H9 (cell line): ENCODE measurements at regions not wholly inside any gene's neighbourhood (a gene's known extent, or its start where the extent isn't known, plus 50 kb on each side); places are given as distances from the start of the nearest gene placed in this dataset.

Experiments
- DNase-seq: peaks from one replicate; pipeline ENCODE4 v3.0.0-alpha.2; 2017
- H2AFZ ChIP-seq: one replicate; pipeline ENCODE4 v1.6.1; 2013; ENCODE audit warnings: mild to moderate bottlenecking, low read length, control low read depth, moderate library complexity
- H2AK5ac ChIP-seq: 2 replicates; pipeline ENCODE4 v1.6.1; 2013; ENCODE audit warnings: low read length, control low read depth, mixed read lengths; ENCODE audit not compliant: insufficient read length
- H2BK120ac ChIP-seq: one replicate; pipeline ENCODE4 v1.6.1; 2013; ENCODE audit warnings: low read depth, mild to moderate bottlenecking, low read length, control low read depth, inconsistent platforms; ENCODE audit not compliant: poor library complexity, severe bottlenecking
- H2BK12ac ChIP-seq: 2 replicates; pipeline ENCODE4 v1.6.1; 2013; ENCODE audit warnings: low read length, control low read depth, mixed read lengths, low read depth; ENCODE audit not compliant: insufficient read length
- H2BK15ac ChIP-seq: 2 replicates; pipeline ENCODE4 v1.6.1; 2013; ENCODE audit warnings: low read depth, low read length, control low read depth
- H2BK20ac ChIP-seq: one replicate; pipeline ENCODE4 v1.6.1; 2013; ENCODE audit warnings: low read depth, mild to moderate bottlenecking, low read length, control low read depth, inconsistent platforms; ENCODE audit not compliant: poor library complexity, severe bottlenecking
- H2BK5ac ChIP-seq: 2 replicates; pipeline ENCODE4 v1.6.1; 2013; ENCODE audit warnings: low read length, control low read depth, mixed read lengths; ENCODE audit not compliant: insufficient read length
- H3K14ac ChIP-seq: 2 replicates; pipeline ENCODE4 v1.6.1; 2013; ENCODE audit warnings: low read length, control low read depth; ENCODE audit not compliant: insufficient read depth
- H3K18ac ChIP-seq: 2 replicates; pipeline ENCODE4 v1.6.1; 2013; ENCODE audit warnings: low read depth, mild to moderate bottlenecking, mixed read lengths, low read length, control low read depth; ENCODE audit not compliant: insufficient read length
- H3K23ac ChIP-seq: 2 replicates; pipeline ENCODE4 v1.6.1; 2013; ENCODE audit warnings: low read length, control low read depth, mixed read lengths, low read depth; ENCODE audit not compliant: insufficient read length
- H3K23me2 ChIP-seq: 2 replicates; pipeline ENCODE4 v1.6.1; 2013; ENCODE audit warnings: low read depth, mild to moderate bottlenecking, mixed read lengths, low read length, control low read depth; ENCODE audit not compliant: insufficient read length, poor library complexity, severe bottlenecking
- H3K27ac ChIP-seq: 2 replicates; pipeline ENCODE4 v1.5.1; 2013; ENCODE audit warnings: low read length, control low read depth, mixed read lengths, low read depth; ENCODE audit not compliant: insufficient read length
- H3K27me3 ChIP-seq: 2 replicates; pipeline ENCODE4 v1.6.1; 2013; ENCODE audit warnings: low read length, control low read depth, inconsistent platforms; ENCODE audit not compliant: insufficient read depth
- H3K4ac ChIP-seq: 2 replicates; pipeline ENCODE4 v1.6.1; 2013; ENCODE audit warnings: low read depth, mild to moderate bottlenecking, control low read depth, inconsistent platforms, low read length, moderate library complexity
- H3K4me1 ChIP-seq: 2 replicates; pipeline ENCODE4 v1.6.1; 2013; ENCODE audit warnings: low read length, control low read depth, inconsistent platforms; ENCODE audit not compliant: insufficient read depth
- H3K4me2 ChIP-seq: 2 replicates; pipeline ENCODE4 v1.6.1; 2013; ENCODE audit warnings: low read length, control low read depth, mixed read lengths; ENCODE audit not compliant: insufficient read length, insufficient read depth
- H3K56ac ChIP-seq: 2 replicates; pipeline ENCODE4 v1.6.1; 2013; ENCODE audit warnings: low read depth, mild to moderate bottlenecking, mixed read lengths, low read length, control low read depth; ENCODE audit not compliant: insufficient read length
- H3K79me1 ChIP-seq: 2 replicates; pipeline ENCODE4 v1.6.1; 2013; ENCODE audit warnings: low read depth, mild to moderate bottlenecking, moderate library complexity, low read length, control low read depth, inconsistent platforms; ENCODE audit not compliant: insufficient read depth, poor library complexity, severe bottlenecking
- H3K79me2 ChIP-seq: 2 replicates; pipeline ENCODE4 v1.6.1; 2013; ENCODE audit warnings: low read length, control low read depth, inconsistent platforms; ENCODE audit not compliant: insufficient read depth
- H3K9ac ChIP-seq: 2 replicates; pipeline ENCODE4 v1.6.1; 2013; ENCODE audit warnings: low read length, control low read depth, mixed read lengths; ENCODE audit not compliant: insufficient read length; ENCODE audit errors: extremely low read depth
- H3K9me3 ChIP-seq: one replicate; pipeline ENCODE4 v1.6.1; 2013; ENCODE audit warnings: low read depth, low read length, inconsistent platforms; ENCODE audit not compliant: control insufficient read depth
- H3T11ph ChIP-seq: one replicate; pipeline ENCODE4 v1.6.1; 2013; ENCODE audit warnings: mild to moderate bottlenecking, low read length, control low read depth, inconsistent platforms
- H4K20me1 ChIP-seq: one replicate; pipeline ENCODE4 v1.6.1; 2013; ENCODE audit not compliant: control insufficient read depth, insufficient read length, insufficient read depth
- H4K5ac ChIP-seq: 2 replicates; pipeline ENCODE4 v1.6.1; 2013; ENCODE audit warnings: low read depth, mild to moderate bottlenecking, mixed read lengths, low read length, control low read depth; ENCODE audit not compliant: insufficient read length
- H4K8ac ChIP-seq: replicated peaks from 2 replicates; pipeline ENCODE4 v1.6.1; 2013; ENCODE audit warnings: low read length, control low read depth, mixed read lengths, low read depth; ENCODE audit not compliant: insufficient read length
- H4K91ac ChIP-seq: 2 replicates; pipeline ENCODE4 v1.6.1; 2013; ENCODE audit warnings: low read depth, mild to moderate bottlenecking, moderate library complexity, mixed read lengths, low read length, control low read depth; ENCODE audit not compliant: insufficient read length
- H3K27ac Mint-ChIP-seq, 3 experiments: 2 replicates in 2 of 3; 3 replicates in 1 of 3; pipeline ENCODE4 v1.8.0; 2020 to 2021; ENCODE audit warnings: mixed read lengths in 3 of 3, mild to moderate bottlenecking in 1 of 3, moderate library complexity in 1 of 3
- H3K27me3 Mint-ChIP-seq: 2 replicates; pipeline ENCODE4 v1.8.0; 2021; ENCODE audit warnings: low read depth, mild to moderate bottlenecking, moderate library complexity, mixed read lengths
- H3K36me3 Mint-ChIP-seq, 3 experiments: 2 replicates in 2 of 3; 3 replicates in 1 of 3; pipeline ENCODE4 v1.8.0; 2020 to 2021; ENCODE audit warnings: low read depth in 3 of 3, mixed read lengths in 3 of 3; ENCODE audit not compliant: insufficient read depth in 1 of 3
- H3K4me1 Mint-ChIP-seq, 2 experiments: 2 replicates each; pipeline ENCODE4 v1.8.0; 2020; ENCODE audit warnings: mixed read lengths in 2 of 2
- H3K4me3 Mint-ChIP-seq, 2 experiments: 2 replicates in 1 of 2; 3 replicates in 1 of 2; pipeline ENCODE4 v1.8.0; 2020 to 2021; ENCODE audit warnings: mild to moderate bottlenecking in 2 of 2, mixed read lengths in 2 of 2, moderate library complexity in 1 of 2
- H3K9me3 Mint-ChIP-seq, 2 experiments: 2 replicates in 1 of 2; 3 replicates in 1 of 2; pipeline ENCODE4 v1.8.0; 2020; ENCODE audit warnings: mild to moderate bottlenecking in 2 of 2, mixed read lengths in 2 of 2, moderate library complexity in 1 of 2
- WGBS: extraction: QIAGEN DNeasy Blood & Tissue Kit; methylation state at CpG from one replicate; pipeline ENCODE4 v1.1.7; 2013; ENCODE audit warnings: missing lambda C conversion rate, low lambda C conversion rate, mixed read lengths; ENCODE audit not compliant: insufficient read length; ENCODE audit errors: extremely low coverage; 5-methylcytosine and 5-hydroxymethylcytosine counted together
- TF ChIP-seq, protein P1 (sequence below): fragments of 200-600 bp; sonication (generic); conservative IDR thresholded peaks from 3 replicates; pipeline ENCODE4 v1.8.0; 2021; ENCODE audit warnings: antibody characterized with exemption, mild to moderate bottlenecking

DNA sequence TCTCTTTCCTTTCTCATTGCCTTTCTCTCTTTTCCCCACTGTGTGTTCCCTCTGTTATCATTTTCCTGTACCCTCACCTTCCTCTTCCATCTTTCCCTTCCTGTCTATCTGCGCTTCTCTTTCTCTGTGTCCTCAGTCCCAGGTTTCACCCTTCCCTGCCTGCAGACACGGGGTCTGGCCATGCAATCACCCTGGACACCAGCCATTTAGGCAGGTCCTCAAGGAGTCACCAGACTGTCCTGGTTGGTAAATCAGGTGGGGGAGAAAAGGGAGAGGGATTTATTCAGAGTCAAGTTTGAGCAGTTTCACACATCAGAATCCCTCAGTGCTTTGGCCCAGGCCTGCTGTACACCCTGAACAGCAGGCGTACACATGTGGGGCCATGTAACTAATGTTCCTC is 169.3 kb downstream of the ANKRD30B start:
- no peak overlapping the region for H3K4me3 Mint-ChIP-seq
- H3K9me3 ChIP-seq, result peaks cover 100% of the 10 kb centered on the region
- no peak overlapping the region for H3K27ac ChIP-seq
- H2BK15ac ChIP-seq, result no peak overlapping the region
- no peaks in the 10 kb centered on the region for H3K79me2 ChIP-seq
- H3K27me3 ChIP-seq, result no peaks in the 10 kb centered on the region
- no peak overlapping the region for H2BK20ac ChIP-seq
- DNase-seq, result no peak
- no peaks in the 10 kb centered on the region for H3K23me2 ChIP-seq
- no peak overlapping the region for H3K27ac Mint-ChIP-seq
- no peak overlapping the region for H2AK5ac ChIP-seq
- no peak overlapping the region for H3K56ac ChIP-seq
- no peak overlapping the region for H3T11ph ChIP-seq
- no peak overlapping the region for H4K5ac ChIP-seq
- no peak overlapping the region for H3K18ac ChIP-seq
- H4K91ac ChIP-seq, result no peak overlapping the region
- no peak overlapping the region for H3K4ac ChIP-seq
- H4K20me1 ChIP-seq, result no peaks in the 10 kb centered on the region
- no peak overlapping the region for H2AFZ ChIP-seq
- no peak overlapping the region for H3K14ac ChIP-seq
- H2BK12ac ChIP-seq, result no peak overlapping the region
- TF ChIP-seq, protein P1, sequence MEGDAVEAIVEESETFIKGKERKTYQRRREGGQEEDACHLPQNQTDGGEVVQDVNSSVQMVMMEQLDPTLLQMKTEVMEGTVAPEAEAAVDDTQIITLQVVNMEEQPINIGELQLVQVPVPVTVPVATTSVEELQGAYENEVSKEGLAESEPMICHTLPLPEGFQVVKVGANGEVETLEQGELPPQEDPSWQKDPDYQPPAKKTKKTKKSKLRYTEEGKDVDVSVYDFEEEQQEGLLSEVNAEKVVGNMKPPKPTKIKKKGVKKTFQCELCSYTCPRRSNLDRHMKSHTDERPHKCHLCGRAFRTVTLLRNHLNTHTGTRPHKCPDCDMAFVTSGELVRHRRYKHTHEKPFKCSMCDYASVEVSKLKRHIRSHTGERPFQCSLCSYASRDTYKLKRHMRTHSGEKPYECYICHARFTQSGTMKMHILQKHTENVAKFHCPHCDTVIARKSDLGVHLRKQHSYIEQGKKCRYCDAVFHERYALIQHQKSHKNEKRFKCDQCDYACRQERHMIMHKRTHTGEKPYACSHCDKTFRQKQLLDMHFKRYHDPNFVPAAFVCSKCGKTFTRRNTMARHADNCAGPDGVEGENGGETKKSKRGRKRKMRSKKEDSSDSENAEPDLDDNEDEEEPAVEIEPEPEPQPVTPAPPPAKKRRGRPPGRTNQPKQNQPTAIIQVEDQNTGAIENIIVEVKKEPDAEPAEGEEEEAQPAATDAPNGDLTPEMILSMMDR, result no peak
- H3K23ac ChIP-seq, result no peak overlapping the region
- no peaks in the 10 kb centered on the region for H3K79me1 ChIP-seq
- WGBS, result no CpG with 5 or more reads among the region's 3 CpGs
- H2BK5ac ChIP-seq, result no peak overlapping the region
- H3K4me2 ChIP-seq, result no peak overlapping the region
- H3K9ac ChIP-seq, result no peak overlapping the region
- no peaks in the 10 kb centered on the region for H3K4me1 Mint-ChIP-seq
- H3K9me3 Mint-ChIP-seq, result peaks cover 98 to 100% of the 10 kb centered on the region in 2 experiments
- H4K8ac ChIP-seq, result no peak overlapping the region
- no peaks in the 10 kb centered on the region for H3K4me1 ChIP-seq
- H2BK120ac ChIP-seq, result no peak overlapping the region
- H3K27me3 Mint-ChIP-seq, result no peaks in the 10 kb centered on the region; the same call in 1 of the 2 replicates
- peaks cover 20 to 31% (median 21%) of the 10 kb centered on the region in 3 experiments; a peak in 6 of 7 replicates for H3K36me3 Mint-ChIP-seq
